CD4-positive, alpha-beta memory T cell (primary cell): ENCODE measurements at regions not wholly inside any gene's neighbourhood (a gene's known extent, or its start where the extent isn't known, plus 50 kb on each side); places are given as distances from the start of the nearest gene placed in this dataset.

Experiments used
- CTCF ChIA-PET: fragments of 350-600 bp; sonication (Branson Sonifier 250); formaldehyde crosslinking; loops from one replicate; lab custom pipeline; 2021; ENCODE audit warnings: inconsistent platforms; ENCODE audit not compliant: partially characterized antibody; lab: Charles Lee
- POLR2A ChIA-PET: fragments of 350-600 bp; sonication (Branson Sonifier 250); formaldehyde crosslinking; loops from one replicate; lab custom pipeline; 2021; ENCODE audit not compliant: partially characterized antibody; lab: Charles Lee
- DNase-seq, 5 donors: peaks; one replicate each; pipeline versions ENCODE4 v3.0.0 to v3.0.0-alpha.2; 2020 to 2022; ENCODE audit warnings: mixed read lengths in 1 of 5
- H3K27ac ChIP-seq: one replicate; pipeline ENCODE4 v1.7.0; 2013; ENCODE audit warnings: low read depth, low read length
- H3K27me3 ChIP-seq: 2 replicates; pipeline ENCODE4 v1.7.0; 2013; ENCODE audit warnings: mild to moderate bottlenecking, low read length, moderate library complexity; ENCODE audit not compliant: insufficient read depth
- H3K36me3 ChIP-seq: 2 replicates; pipeline ENCODE4 v1.7.0; 2013; ENCODE audit warnings: mild to moderate bottlenecking, low read length, moderate library complexity; ENCODE audit not compliant: insufficient read depth
- H3K4me1 ChIP-seq: 2 replicates; pipeline ENCODE4 v1.7.0; 2013; ENCODE audit warnings: mild to moderate bottlenecking, low read length, moderate library complexity; ENCODE audit not compliant: insufficient read depth
- H3K4me3 ChIP-seq, 2 donors: one replicate each; pipeline ENCODE4 v1.7.0; 2013; ENCODE audit warnings: low read length in 2 of 2, mild to moderate bottlenecking in 1 of 2
- H3K9me3 ChIP-seq, 2 donors: one replicate each; pipeline ENCODE4 v1.7.0; 2013; ENCODE audit warnings: low read length in 2 of 2, control low read depth in 1 of 2; ENCODE audit not compliant: control insufficient read depth in 1 of 2
- H3K27ac Mint-ChIP-seq, 7 donors: one replicate each; pipeline ENCODE4 v1.8.0; 2020 to 2021; ENCODE audit warnings: mixed read lengths in 7 of 7, mild to moderate bottlenecking in 6 of 7, inconsistent platforms in 3 of 7, moderate library complexity in 3 of 7
- H3K27me3 Mint-ChIP-seq, 2 donors: one replicate each; pipeline ENCODE4 v1.8.0; 2020 to 2021; ENCODE audit warnings: mixed read lengths in 2 of 2
- H3K36me3 Mint-ChIP-seq, 2 donors: one replicate each; pipeline ENCODE4 v1.8.0; 2020 to 2021; ENCODE audit warnings: mixed read lengths in 2 of 2, inconsistent platforms in 1 of 2, mild to moderate bottlenecking in 1 of 2
- H3K4me1 Mint-ChIP-seq, 4 donors: one replicate each; pipeline ENCODE4 v1.8.0; 2020 to 2021; ENCODE audit warnings: mixed read lengths in 4 of 4, mild to moderate bottlenecking in 1 of 4
- H3K4me3 Mint-ChIP-seq, 8 donors: one replicate each; pipeline ENCODE4 v1.8.0; 2020 to 2021; ENCODE audit warnings: mixed read lengths in 8 of 8, mild to moderate bottlenecking in 7 of 8, moderate library complexity in 6 of 8, inconsistent platforms in 3 of 8
- H3K9me3 Mint-ChIP-seq, 8 donors: one replicate each; pipeline ENCODE4 v1.8.0; 2020 to 2021; ENCODE audit warnings: mixed read lengths in 8 of 8, mild to moderate bottlenecking in 5 of 8, inconsistent platforms in 3 of 8, moderate library complexity in 1 of 8
- intact Hi-C: fragments of 100-400 bp; cut with micrococcal nuclease; formaldehyde crosslinking; loops from one replicate; pipeline ENCODE4 v1.15.1; 2023

DNA sequence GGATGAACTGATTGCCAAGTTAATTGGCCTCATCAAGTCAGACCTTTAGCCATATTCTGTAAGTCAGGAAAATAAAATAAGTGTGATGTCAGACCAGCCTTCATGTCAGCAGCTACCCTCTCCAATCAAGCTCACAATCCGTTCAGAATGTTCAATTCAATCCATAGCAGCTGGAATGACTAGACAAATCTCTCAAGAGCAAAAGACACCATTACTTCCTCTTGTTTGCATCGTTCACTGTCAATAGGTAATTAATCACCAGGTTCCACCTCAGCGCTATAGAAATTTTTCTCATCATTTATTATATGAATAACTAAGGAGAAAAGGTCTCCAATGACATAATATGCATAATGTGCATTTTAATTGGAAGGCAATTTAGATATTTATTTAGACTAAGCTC lies 321.0 kb upstream of the GRIA3 start:
- Mint-ChIP-seq H3K27ac (no peak overlapping the region), H3K9me3 (peaks cover 0 to 2% (median 0%) of the 10 kb centered on the region in 8 donors), H3K4me1 (no peaks in the 10 kb centered on the region), H3K36me3 (no peaks in the 10 kb centered on the region), H3K4me3 (no peak overlapping the region), H3K27me3 (no peaks in the 10 kb centered on the region)
- POLR2A ChIA-PET, result no interaction called here
- no peak overlapping the region for H3K4me3 ChIP-seq
- H3K27me3 ChIP-seq, result no peaks in the 10 kb centered on the region
- no peaks in the 10 kb centered on the region for H3K9me3 ChIP-seq
- no peak for DNase-seq
- intact Hi-C loops, result no loop called here
- CTCF ChIA-PET, result no interaction called here
- H3K36me3 ChIP-seq, result no peaks in the 10 kb centered on the region
- no peaks in the 10 kb centered on the region for H3K4me1 ChIP-seq
- no peak overlapping the region for H3K27ac ChIP-seq

DNA sequence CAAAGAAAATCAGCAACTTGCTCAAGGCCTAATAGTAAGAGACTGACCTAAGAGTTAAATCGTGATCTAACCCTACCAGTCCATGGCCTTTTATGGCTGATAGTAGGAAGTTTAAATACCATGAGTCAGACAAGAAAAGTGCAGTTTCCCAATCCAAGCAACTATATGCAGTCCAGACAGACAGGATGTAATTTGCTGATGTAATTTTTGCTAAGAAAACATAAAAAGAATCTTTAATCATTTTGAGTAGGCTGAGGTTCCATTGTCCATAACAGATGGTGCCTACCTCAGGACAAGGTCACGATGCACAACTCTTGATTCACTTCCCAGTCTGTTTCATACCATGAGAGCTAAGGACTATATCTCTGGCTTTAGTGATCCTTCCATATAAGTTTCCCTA lies 317.5 kb upstream of the GRIA3 start:
- no peak overlapping the region for H3K4me3 ChIP-seq
- Mint-ChIP-seq H3K9me3 (peaks cover 0 to 2% (median 0%) of the 10 kb centered on the region in 8 donors), H3K4me1 (no peaks in the 10 kb centered on the region), H3K36me3 (no peaks in the 10 kb centered on the region), H3K27me3 (no peaks in the 10 kb centered on the region), H3K27ac (no peak overlapping the region), H3K4me3 (no peak overlapping the region)
- no peaks in the 10 kb centered on the region for H3K27me3 ChIP-seq
- CTCF ChIA-PET, result no interaction called here
- no peaks in the 10 kb centered on the region for H3K9me3 ChIP-seq
- POLR2A ChIA-PET, result no interaction called here
- DNase-seq, result no peak
- H3K36me3 ChIP-seq, result no peaks in the 10 kb centered on the region
- H3K27ac ChIP-seq, result no peak overlapping the region
- intact Hi-C loops, result no loop called here
- H3K4me1 ChIP-seq, result no peaks in the 10 kb centered on the region

DNA sequence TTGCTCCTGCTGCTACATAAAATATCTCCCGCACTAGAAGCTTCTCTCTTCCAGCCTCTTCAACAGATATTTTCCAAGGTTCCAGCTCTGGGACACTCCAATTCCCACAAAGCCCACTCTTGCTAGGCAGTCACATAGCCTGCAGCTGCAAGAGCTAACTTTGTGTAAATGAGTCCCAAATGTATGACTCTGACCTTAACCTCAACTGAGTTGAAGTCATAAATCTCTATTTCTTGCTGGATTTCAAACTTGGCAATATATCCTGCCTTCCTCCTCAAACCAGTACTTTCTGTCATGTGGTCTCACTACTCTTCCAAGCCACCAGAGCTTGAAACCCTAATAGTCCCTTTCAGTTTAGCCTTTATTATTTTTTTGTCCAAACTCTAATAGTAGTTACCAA lies 315.4 kb upstream of the GRIA3 start:
- no peak overlapping the region for H3K27ac Mint-ChIP-seq
- ChIA-PET CTCF (no interaction called here), POLR2A (no interaction called here)
- Histone ChIP-seq H3K9me3 (no peaks in the 10 kb centered on the region), H3K4me3 (no peak overlapping the region), H3K36me3 (no peaks in the 10 kb centered on the region), H3K4me1 (no peaks in the 10 kb centered on the region), H3K27ac (no peak overlapping the region), H3K27me3 (no peaks in the 10 kb centered on the region)
- no peak for DNase-seq
- H3K4me3 Mint-ChIP-seq, result peak overlapping the region in 1 of 8 donors; percentile 49
- no peaks in the 10 kb centered on the region for H3K36me3 Mint-ChIP-seq
- peaks cover 0 to 2% (median 0%) of the 10 kb centered on the region in 8 donors for H3K9me3 Mint-ChIP-seq
- intact Hi-C loops, result no loop called here
- no peaks in the 10 kb centered on the region for H3K27me3 Mint-ChIP-seq
- H3K4me1 Mint-ChIP-seq, result no peaks in the 10 kb centered on the region

DNA sequence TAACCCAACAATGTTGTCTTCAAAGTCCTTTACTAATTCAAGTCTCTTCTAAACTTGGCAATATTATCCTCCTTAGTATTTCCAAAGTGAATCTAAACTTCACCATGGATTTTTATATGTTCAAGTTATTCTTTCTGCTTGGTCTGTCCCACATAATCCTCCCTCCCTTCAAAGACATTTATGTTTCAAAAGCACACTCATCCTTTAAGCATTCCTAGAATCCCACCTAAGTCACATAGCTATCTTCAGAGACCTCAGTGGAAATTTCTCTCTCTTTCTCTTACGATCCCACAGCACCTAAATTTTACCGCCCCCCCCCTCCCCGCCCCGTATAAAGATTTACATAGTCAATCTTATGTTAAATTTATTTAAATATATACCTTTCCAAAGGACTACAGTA lies 314.9 kb upstream of the GRIA3 start:
- no peaks in the 10 kb centered on the region for H3K27me3 Mint-ChIP-seq
- H3K27ac ChIP-seq, result no peak overlapping the region
- no peaks in the 10 kb centered on the region for H3K4me1 ChIP-seq
- no peak overlapping the region for H3K4me3 ChIP-seq
- no peaks in the 10 kb centered on the region for H3K27me3 ChIP-seq
- no peaks in the 10 kb centered on the region for H3K9me3 ChIP-seq
- H3K9me3 Mint-ChIP-seq, result peaks cover 0 to 2% (median 0%) of the 10 kb centered on the region in 8 donors
- DNase-seq, result no peak
- ChIA-PET CTCF (no interaction called here), POLR2A (no interaction called here)
- no peaks in the 10 kb centered on the region for H3K36me3 ChIP-seq
- intact Hi-C loops, result no loop called here
- H3K36me3 Mint-ChIP-seq, result no peaks in the 10 kb centered on the region
- no peak overlapping the region for H3K4me3 Mint-ChIP-seq
- H3K27ac Mint-ChIP-seq, result no peak overlapping the region
- no peaks in the 10 kb centered on the region for H3K4me1 Mint-ChIP-seq

DNA sequence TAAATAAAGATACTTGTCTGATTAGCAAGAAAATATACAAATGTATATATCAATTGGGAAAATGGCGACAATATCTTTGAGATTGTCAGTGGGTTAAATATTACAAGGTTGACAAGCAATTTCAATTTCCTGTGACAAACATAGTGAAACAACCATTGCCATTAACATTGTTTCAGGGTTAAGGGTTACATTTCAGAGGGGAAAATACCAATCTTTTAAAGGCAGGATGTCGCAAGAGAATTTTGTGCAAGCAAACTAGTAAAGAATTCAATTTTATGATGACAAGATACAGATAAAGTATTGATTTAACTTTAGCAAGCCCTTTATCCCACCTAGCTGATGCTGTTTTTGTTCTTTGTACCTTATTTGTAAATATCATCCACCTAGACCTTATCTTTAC lies 305.8 kb upstream of the GRIA3 start:
- no peaks in the 10 kb centered on the region for H3K4me1 Mint-ChIP-seq

DNA sequence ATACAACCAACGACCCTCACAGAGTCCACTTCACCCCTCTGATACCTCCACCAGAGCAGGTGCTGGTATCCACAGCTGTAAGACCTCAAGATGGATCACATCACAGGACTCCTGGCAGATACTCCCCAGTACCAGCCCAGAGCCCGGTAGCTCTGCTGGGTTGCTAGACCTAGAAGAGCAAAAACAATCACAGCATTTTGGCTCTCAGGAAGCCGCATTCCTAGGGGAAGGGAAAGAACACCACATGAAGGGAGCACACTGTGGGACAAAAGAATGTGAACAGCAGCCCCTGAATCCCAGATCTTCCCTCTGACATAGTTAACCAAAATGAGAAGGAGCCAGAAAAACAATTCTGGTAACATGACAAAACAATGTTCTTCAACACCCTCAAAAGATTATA lies 303.1 kb upstream of the GRIA3 start:
- Mint-ChIP-seq H3K9me3 (peaks cover 0 to 8% (median 3%) of the 10 kb centered on the region in 8 donors), H3K4me3 (no peak overlapping the region), H3K27ac (no peak overlapping the region), H3K27me3 (no peaks in the 10 kb centered on the region), H3K4me1 (no peaks in the 10 kb centered on the region), H3K36me3 (no peaks in the 10 kb centered on the region)
- Histone ChIP-seq H3K36me3 (no peaks in the 10 kb centered on the region), H3K27ac (no peak overlapping the region), H3K4me3 (no peak overlapping the region), H3K27me3 (no peaks in the 10 kb centered on the region), H3K4me1 (no peaks in the 10 kb centered on the region), H3K9me3 (no peaks in the 10 kb centered on the region)
- ChIA-PET CTCF (no interaction called here), POLR2A (no interaction called here)
- DNase-seq, result no peak
- intact Hi-C loops, result no loop called here

More for the DNA sequence above, 305.8 kb upstream of the GRIA3 start:
- H3K36me3 Mint-ChIP-seq, result no peaks in the 10 kb centered on the region
- Histone ChIP-seq H3K4me1 (no peaks in the 10 kb centered on the region), H3K27ac (no peak overlapping the region), H3K9me3 (no peaks in the 10 kb centered on the region), H3K27me3 (no peaks in the 10 kb centered on the region), H3K4me3 (no peak overlapping the region), H3K36me3 (no peaks in the 10 kb centered on the region)
- ChIA-PET POLR2A (no interaction called here), CTCF (no interaction called here)
- H3K9me3 Mint-ChIP-seq, result peaks cover 0 to 8% (median 1%) of the 10 kb centered on the region in 8 donors
- no peak overlapping the region for H3K27ac Mint-ChIP-seq
- intact Hi-C loops, result no loop called here
- no peaks in the 10 kb centered on the region for H3K27me3 Mint-ChIP-seq
- H3K4me3 Mint-ChIP-seq, result peak overlapping the region in 1 of 8 donors; percentile 41
- no peak for DNase-seq

DNA sequence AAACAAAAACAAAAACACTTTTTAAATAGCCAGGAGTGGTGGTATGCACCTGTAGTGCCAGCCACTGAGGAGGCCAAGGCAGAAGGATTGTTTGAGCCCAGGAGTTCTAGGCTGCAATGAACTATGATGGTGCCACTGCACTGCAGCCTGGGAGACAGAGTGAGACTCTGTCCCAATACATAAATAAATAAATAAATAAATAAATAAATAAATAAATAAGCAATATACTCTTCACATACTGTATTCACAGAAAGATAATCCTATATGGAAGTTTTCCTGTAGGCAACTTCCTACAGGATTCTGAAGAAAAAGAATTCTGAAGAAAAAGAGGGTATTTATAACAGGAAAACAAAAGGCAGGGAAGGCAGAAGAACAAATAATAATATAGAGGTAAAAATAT lies 293.3 kb upstream of the GRIA3 start:
- Mint-ChIP-seq H3K9me3 (peaks cover 0 to 4% (median 0%) of the 10 kb centered on the region in 8 donors), H3K4me3 (no peak overlapping the region), H3K36me3 (no peaks in the 10 kb centered on the region), H3K27me3 (no peaks in the 10 kb centered on the region), H3K4me1 (no peaks in the 10 kb centered on the region), H3K27ac (peak overlapping the region in 1 of 7 donors; percentile 26)
- Histone ChIP-seq H3K27me3 (no peaks in the 10 kb centered on the region), H3K4me1 (no peaks in the 10 kb centered on the region), H3K36me3 (no peaks in the 10 kb centered on the region), H3K9me3 (no peaks in the 10 kb centered on the region), H3K27ac (no peak overlapping the region), H3K4me3 (no peak overlapping the region)
- CTCF ChIA-PET, result no interaction called here
- DNase-seq, result no peak
- POLR2A ChIA-PET, result no interaction called here
- intact Hi-C loops, result no loop called here

DNA sequence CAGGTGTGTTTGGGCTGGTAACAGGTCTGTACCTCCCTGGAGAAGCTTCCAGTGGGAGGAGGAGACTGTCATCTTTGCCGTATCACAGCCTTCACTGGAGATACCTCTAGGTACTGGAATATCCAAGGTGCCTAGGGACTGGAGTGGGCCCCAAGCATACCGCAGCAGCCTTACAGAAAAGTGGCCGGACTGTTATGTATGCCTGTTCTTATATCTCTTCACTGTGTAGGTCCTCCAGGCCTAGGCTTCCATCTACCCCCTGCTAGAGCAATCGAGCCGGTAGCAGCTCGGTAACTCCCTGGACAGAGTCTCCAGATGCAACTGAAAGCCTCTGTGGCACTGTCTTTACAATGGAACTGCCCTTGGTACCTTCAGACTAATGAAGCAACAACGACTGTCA lies 277.4 kb upstream of the GRIA3 start:
- Mint-ChIP-seq H3K4me3 (no peak overlapping the region), H3K9me3 (peaks cover 0 to 27% (median 7%) of the 10 kb centered on the region in 8 donors), H3K27ac (no peak overlapping the region), H3K27me3 (no peaks in the 10 kb centered on the region), H3K36me3 (no peaks in the 10 kb centered on the region), H3K4me1 (no peaks in the 10 kb centered on the region)
- CTCF ChIA-PET, result no interaction called here
- H3K27ac ChIP-seq, result no peak overlapping the region
- intact Hi-C loops, result no loop called here
- DNase-seq, result no peak
- H3K4me1 ChIP-seq, result no peaks in the 10 kb centered on the region
- POLR2A ChIA-PET, result no interaction called here
- H3K4me3 ChIP-seq, result no peak overlapping the region
- H3K9me3 ChIP-seq, result no peaks in the 10 kb centered on the region
- no peaks in the 10 kb centered on the region for H3K36me3 ChIP-seq
- H3K27me3 ChIP-seq, result no peaks in the 10 kb centered on the region
